Thoracic aorta (tissue), 2 donors: ENCODE measurements at regions not wholly inside any gene's neighbourhood (a gene's known extent, or its start where the extent isn't known, plus 50 kb on each side); places are given as distances from the start of the nearest gene placed in this dataset.

ENCODE experiments used
- ATAC-seq: fragments of 150-250 bp; one replicate; pipeline ENCODE4 v1.8.0; 2017; ENCODE audit warnings: low read depth; ENCODE audit not compliant: insufficient number of reproducible peaks, low FRiP score
- DNase-seq: peaks from one replicate; pipeline ENCODE4 v3.0.0-alpha.2; 2020; ENCODE audit warnings: low spot score
- H3K27ac ChIP-seq, 2 donors: fragments of 200-600 bp; sonication (generic); 1 replicate in 1 of 2; 2 replicates in 1 of 2; pipeline ENCODE4 v1.5.1; 2016; ENCODE audit warnings: mild to moderate bottlenecking in 2 of 2, moderate library complexity in 2 of 2
- H3K27me3 ChIP-seq: fragments of 200-600 bp; sonication (generic); replicated peaks from 2 replicates; pipeline ENCODE4 v1.6.0; 2016; ENCODE audit warnings: mild to moderate bottlenecking; ENCODE audit not compliant: insufficient read depth
- H3K36me3 ChIP-seq: fragments of 200-600 bp; sonication (generic); one replicate; pipeline ENCODE4 v1.5.1; 2016
- H3K4me1 ChIP-seq, 2 donors: fragments of 200-600 bp; sonication (generic); 1 replicate in 1 of 2; 2 replicates in 1 of 2; pipeline versions ENCODE4 v1.5.1 to v1.6.0; 2016; ENCODE audit warnings: low read depth in 2 of 2, mild to moderate bottlenecking in 1 of 2; ENCODE audit not compliant: control insufficient read depth in 1 of 2
- H3K4me3 ChIP-seq: fragments of 200-600 bp; sonication (generic); 2 replicates; pipeline ENCODE4 v1.5.1; 2016; ENCODE audit warnings: mild to moderate bottlenecking
- H3K9me3 ChIP-seq: fragments of 200-600 bp; sonication (generic); 2 replicates; pipeline ENCODE4 v1.5.1; 2016
- CTCF ChIP-seq: fragments of 200-600 bp; sonication (generic); IDR thresholded peaks from one replicate; pipeline ENCODE4 v1.5.1; 2019; ENCODE audit warnings: antibody characterized with exemption

DNA sequence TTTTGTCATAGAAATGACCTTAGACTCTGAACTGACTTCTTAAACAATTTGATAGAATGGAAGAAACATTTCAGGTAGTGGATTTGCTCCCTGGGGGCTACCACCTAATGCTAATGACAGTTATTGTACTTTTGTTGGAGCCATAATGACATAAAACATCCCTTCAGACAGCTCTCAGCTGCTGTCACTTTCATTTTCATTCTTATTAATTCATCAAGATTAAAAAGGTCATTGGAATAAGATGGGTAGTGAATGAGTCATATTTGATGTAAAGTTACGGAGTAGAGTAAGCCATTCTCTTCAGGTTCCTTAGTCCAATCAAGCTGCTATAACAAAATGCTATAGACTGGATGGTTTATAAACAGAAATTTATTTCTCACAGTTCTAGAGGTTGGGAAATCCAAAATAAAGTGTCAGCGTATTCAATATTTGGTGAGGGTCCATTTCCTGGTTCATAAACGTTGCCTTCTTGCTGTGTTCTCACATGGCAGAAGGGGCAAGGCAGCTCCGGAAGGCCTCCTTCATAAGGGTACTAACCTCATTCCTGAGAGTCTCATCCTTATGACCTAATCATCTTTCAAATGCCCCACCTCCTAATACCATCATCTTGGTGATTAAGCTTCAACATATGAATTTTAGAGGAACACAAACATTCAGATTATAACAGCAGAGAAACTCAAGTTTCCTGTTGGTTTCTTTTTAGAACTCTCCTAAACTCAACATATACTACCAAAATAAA, 268.5 kb downstream of the ARAP2 start:
- no peak for ATAC-seq
- Histone ChIP-seq H3K9me3 (no peaks in the 10 kb centered on the region), H3K4me1 (no peaks in the 10 kb centered on the region), H3K36me3 (no peaks in the 10 kb centered on the region), H3K27ac (no peak overlapping the region), H3K27me3 (no peaks in the 10 kb centered on the region), H3K4me3 (no peak overlapping the region)
- no peak for DNase-seq
- TF ChIP-seq CTCF = no peak

DNA sequence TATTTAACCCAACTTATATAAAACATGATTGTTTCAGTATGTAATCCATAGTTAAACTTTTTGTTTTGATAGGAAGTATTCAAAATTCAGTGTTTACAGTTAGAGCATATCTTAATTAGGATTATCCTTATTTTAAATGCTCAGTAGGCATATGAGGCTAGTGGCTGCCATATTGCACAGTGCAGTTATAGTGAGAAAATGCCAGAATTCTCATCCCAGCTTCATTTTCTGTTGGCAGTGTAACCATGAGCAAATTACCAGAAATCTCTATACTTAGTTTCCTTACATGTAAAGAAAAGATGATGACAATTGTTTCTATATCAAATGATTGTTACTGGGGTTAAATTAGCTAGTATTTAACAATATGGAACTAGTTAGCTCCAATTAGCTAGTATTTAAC, 265.8 kb downstream of the ARAP2 start:
- Histone ChIP-seq H3K4me1 (no peaks in the 10 kb centered on the region), H3K4me3 (no peak overlapping the region), H3K9me3 (no peaks in the 10 kb centered on the region), H3K27me3 (no peaks in the 10 kb centered on the region), H3K27ac (no peak overlapping the region), H3K36me3 (no peaks in the 10 kb centered on the region)
- ATAC-seq = no peak
- DNase-seq = no peak
- TF ChIP-seq CTCF = no peak

DNA sequence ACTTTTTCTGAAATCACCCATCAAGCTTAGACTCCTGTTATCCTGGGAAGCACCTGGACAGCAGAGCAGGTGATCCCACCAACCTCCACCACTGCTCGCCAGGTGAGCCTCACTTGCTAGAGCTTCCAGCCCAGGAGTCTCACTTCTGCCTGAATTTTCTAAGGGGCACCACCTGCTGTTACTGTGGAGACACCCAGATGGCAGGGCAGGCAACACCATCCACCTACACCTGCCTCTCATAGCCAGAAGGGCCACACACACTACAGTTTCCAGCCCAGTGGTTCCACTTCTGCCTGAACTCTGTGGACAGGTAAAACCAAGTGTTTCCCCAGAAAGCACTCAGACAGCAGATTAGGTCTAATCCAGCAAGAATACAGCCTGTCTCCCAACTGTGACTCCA, 262.0 kb downstream of the ARAP2 start:
- TF ChIP-seq CTCF = no peak
- no peak overlapping the region for H3K4me3 ChIP-seq
- ATAC-seq (no peak), DNase-seq (no peak)
- H3K27me3 ChIP-seq = no peaks in the 10 kb centered on the region
- no peaks in the 10 kb centered on the region for H3K4me1 ChIP-seq
- H3K27ac ChIP-seq = no peak overlapping the region
- H3K9me3 ChIP-seq = no peaks in the 10 kb centered on the region
- H3K36me3 ChIP-seq = no peaks in the 10 kb centered on the region

GRCh38 chr4:35986537-35986936, 257.8 kb downstream of the ARAP2 start:
- H3K4me1 ChIP-seq = no peaks in the 10 kb centered on the region
- no peak for DNase-seq
- no peaks in the 10 kb centered on the region for H3K9me3 ChIP-seq
- H3K36me3 ChIP-seq = no peaks in the 10 kb centered on the region
- no peak overlapping the region for H3K27ac ChIP-seq
- no peak for ATAC-seq
- H3K27me3 ChIP-seq = no peaks in the 10 kb centered on the region
- H3K4me3 ChIP-seq = no peak overlapping the region
- TF ChIP-seq CTCF = no peak

DNA sequence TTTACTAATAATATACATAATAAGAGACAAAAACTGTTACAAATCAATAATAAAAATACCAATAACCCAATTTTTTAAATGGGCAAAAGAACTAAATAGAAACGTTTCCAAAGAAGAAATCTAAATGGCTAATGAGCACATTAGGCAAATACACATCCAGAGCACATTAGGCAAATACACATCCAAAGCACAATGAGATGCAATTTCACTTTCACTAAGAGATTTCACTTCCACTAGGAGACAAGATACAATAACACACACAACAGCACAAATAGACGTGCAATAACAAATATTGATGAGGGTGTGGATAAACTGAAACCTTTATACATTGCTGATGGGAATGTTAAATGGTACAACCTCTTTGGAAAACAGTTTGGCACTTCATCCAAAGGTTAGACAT, 250.7 kb downstream of the ARAP2 start:
- H3K4me1 ChIP-seq = no peaks in the 10 kb centered on the region
- DNase-seq = no peak
- no peak for TF ChIP-seq CTCF
- H3K36me3 ChIP-seq = no peaks in the 10 kb centered on the region
- H3K4me3 ChIP-seq = no peak overlapping the region
- no peaks in the 10 kb centered on the region for H3K9me3 ChIP-seq
- H3K27ac ChIP-seq = no peak overlapping the region
- no peak for ATAC-seq
- H3K27me3 ChIP-seq = no peaks in the 10 kb centered on the region
